ENCODE measurements at regions not wholly inside any gene's neighbourhood (a gene's known extent, or its start where the extent isn't known, plus 50 kb on each side); places are given as distances from the start of the nearest gene placed in this dataset.

- ChIA-PET POLR2A (ENCODE audit: unreplicated experiment) (no interaction called here), CTCF (no interaction called here)
- Histone ChIP-seq H3K4me1 (replicated peaks; ENCODE audit: insufficient read depth) (peaks cover under 1% of the 10 kb centered on the region), H3F3A (ENCODE audit: insufficient read depth, low read depth) (no peaks in the 10 kb centered on the region), H2AFZ (no peak overlapping the region), H3K27ac (no peak overlapping the region), H3K9me3 (ENCODE audit: insufficient read depth, low read depth) (no peaks in the 10 kb centered on the region), H3K36me3 (ENCODE audit: low read depth) (no peaks in the 10 kb centered on the region), H3K9me2 (ENCODE audit: insufficient read depth) (no peaks in the 10 kb centered on the region), H4K20me1 (ENCODE audit: insufficient read depth) (no peaks in the 10 kb centered on the region), H3K4me3 (no peak overlapping the region), H3K79me2 (ENCODE audit: low read depth) (no peaks in the 10 kb centered on the region), H3K27me3 (ENCODE audit: insufficient read depth, low read depth) (no peaks in the 10 kb centered on the region), H3K4me2 (no peak overlapping the region)
- intact Hi-C loops (cut with micrococcal nuclease; ENCODE audit: unreplicated experiment): no loop called here
- no peak for TF ChIP-seq CTCF (conservative IDR thresholded peaks at IDR 0.05)
- TF ChIP-seq EZH2 (IDR thresholded peaks at IDR 0.05; ENCODE audit: low read depth): no peak
- BruUV-seq (replicated peaks): no TSS peak
- peak in 1 of 2 experiments; percentile 12 for DNase-seq
Measured at GRCh38 chr11:56890584-56891305, 98.0 kb upstream of the OR5AK2 start.

GRCh38 chr11:56889986-56890385 lies 98.7 kb upstream of the OR5AK2 start:
- BruUV-seq (replicated peaks): no TSS peak
- no peaks in the 10 kb centered on the region for H3K36me3 ChIP-seq (ENCODE audit: low read depth)
- no peaks in the 10 kb centered on the region for H3K79me2 ChIP-seq (ENCODE audit: low read depth)
- no peak for TF ChIP-seq CTCF (conservative IDR thresholded peaks at IDR 0.05)
- no peak for TF ChIP-seq EZH2 (IDR thresholded peaks at IDR 0.05; ENCODE audit: low read depth)
- H3K27ac ChIP-seq: no peak overlapping the region
- H2AFZ ChIP-seq: no peak overlapping the region
- intact Hi-C loops (cut with micrococcal nuclease; ENCODE audit: unreplicated experiment): no loop called here
- H3F3A ChIP-seq (ENCODE audit: insufficient read depth, low read depth): no peaks in the 10 kb centered on the region
- no peak overlapping the region for H3K4me2 ChIP-seq
- peaks cover 8% of the 10 kb centered on the region for H3K4me1 ChIP-seq (replicated peaks; ENCODE audit: insufficient read depth)
- H4K20me1 ChIP-seq (ENCODE audit: insufficient read depth): no peaks in the 10 kb centered on the region
- ChIA-PET POLR2A (ENCODE audit: unreplicated experiment) (no interaction called here), CTCF (no interaction called here)
- no peaks in the 10 kb centered on the region for H3K9me2 ChIP-seq (ENCODE audit: insufficient read depth)
- H3K27me3 ChIP-seq (ENCODE audit: insufficient read depth, low read depth): no peaks in the 10 kb centered on the region
- peak in 1 of 2 experiments; percentile 9 for DNase-seq
- no peak overlapping the region for H3K4me3 ChIP-seq
- no peaks in the 10 kb centered on the region for H3K9me3 ChIP-seq (ENCODE audit: insufficient read depth, low read depth)

- DNase-seq: peak in 1 of 2 experiments; percentile 33
- no TSS peak for BruUV-seq (replicated peaks)
- H3K4me1 ChIP-seq (replicated peaks; ENCODE audit: insufficient read depth): peaks cover 10% of the 10 kb centered on the region
- H3K4me2 ChIP-seq: no peak overlapping the region
- H3K4me3 ChIP-seq: no peak overlapping the region
- H3K9me3 ChIP-seq (ENCODE audit: insufficient read depth, low read depth): no peaks in the 10 kb centered on the region
- TF ChIP-seq EZH2 (IDR thresholded peaks at IDR 0.05; ENCODE audit: low read depth) (no peak), CTCF (conservative IDR thresholded peaks at IDR 0.05) (no peak)
- H3K9me2 ChIP-seq (ENCODE audit: insufficient read depth): no peaks in the 10 kb centered on the region
- POLR2A ChIA-PET (ENCODE audit: unreplicated experiment): no interaction called here
- no peak overlapping the region for H2AFZ ChIP-seq
- no peaks in the 10 kb centered on the region for H3K27me3 ChIP-seq (ENCODE audit: insufficient read depth, low read depth)
- H3K36me3 ChIP-seq (ENCODE audit: low read depth): no peaks in the 10 kb centered on the region
- CTCF ChIA-PET: no interaction called here
- H3K79me2 ChIP-seq (ENCODE audit: low read depth): no peaks in the 10 kb centered on the region
- H4K20me1 ChIP-seq (ENCODE audit: insufficient read depth): no peaks in the 10 kb centered on the region
- no peaks in the 10 kb centered on the region for H3F3A ChIP-seq (ENCODE audit: insufficient read depth, low read depth)
- H3K27ac ChIP-seq: no peak overlapping the region
- intact Hi-C loops (cut with micrococcal nuclease; ENCODE audit: unreplicated experiment): no loop called here
Measured at GRCh38 chr11:56887940-56888339, 100.8 kb upstream of the OR5AK2 start.
